CD1c-positive myeloid dendritic cell (primary cell): ENCODE measurements at regions not wholly inside any gene's neighbourhood (a gene's known extent, or its start where the extent isn't known, plus 50 kb on each side); places are given as distances from the start of the nearest gene placed in this dataset.

Experiments used
- DNase-seq: peaks from one replicate; pipeline ENCODE4 v3.0.0-alpha.2; 2016; ENCODE audit errors: extremely low spot score

DNA sequence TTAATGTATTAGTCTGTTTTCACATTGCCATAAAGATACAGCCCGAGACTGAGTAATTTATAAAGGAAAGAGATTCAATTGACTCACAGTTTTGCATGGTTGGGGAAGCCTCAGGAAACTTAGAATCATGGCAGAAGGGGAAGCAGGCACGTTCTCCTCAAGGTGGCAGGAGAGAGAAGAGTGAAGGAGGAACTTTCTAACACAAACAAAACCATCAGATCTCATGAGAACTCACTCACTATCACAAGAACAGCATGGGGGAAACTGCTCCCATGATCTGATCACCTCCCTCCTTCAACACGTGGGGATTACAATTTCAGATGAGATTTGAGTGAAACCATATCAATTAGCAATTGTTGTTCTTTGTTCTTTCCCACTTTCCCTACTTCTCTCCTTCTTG is 689.0 kb upstream of the SLITRK1 start:
- DNase-seq: no peak

DNA sequence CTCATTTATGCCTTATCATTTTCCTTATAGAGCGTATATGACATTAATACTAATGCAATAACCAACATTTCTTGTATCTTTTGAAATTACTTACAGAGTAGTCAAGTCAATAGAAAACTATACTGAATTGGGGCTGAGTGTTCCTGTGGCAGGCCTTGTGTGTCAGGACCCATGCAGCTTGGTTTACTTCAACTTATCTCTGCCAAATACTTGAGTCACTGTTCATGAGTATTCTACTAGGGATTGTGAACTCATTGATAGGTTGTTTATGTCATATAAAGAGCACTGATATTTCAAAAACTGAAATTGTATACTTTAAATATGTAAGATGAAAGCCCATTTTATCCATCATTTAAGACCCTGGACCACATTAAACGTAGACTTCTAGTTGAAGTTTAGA is 688.6 kb upstream of the SLITRK1 start:
- DNase-seq: no peak

GRCh38 chr13:84569366-84569765 is 687.1 kb upstream of the SLITRK1 start:
- no peak for DNase-seq

DNA sequence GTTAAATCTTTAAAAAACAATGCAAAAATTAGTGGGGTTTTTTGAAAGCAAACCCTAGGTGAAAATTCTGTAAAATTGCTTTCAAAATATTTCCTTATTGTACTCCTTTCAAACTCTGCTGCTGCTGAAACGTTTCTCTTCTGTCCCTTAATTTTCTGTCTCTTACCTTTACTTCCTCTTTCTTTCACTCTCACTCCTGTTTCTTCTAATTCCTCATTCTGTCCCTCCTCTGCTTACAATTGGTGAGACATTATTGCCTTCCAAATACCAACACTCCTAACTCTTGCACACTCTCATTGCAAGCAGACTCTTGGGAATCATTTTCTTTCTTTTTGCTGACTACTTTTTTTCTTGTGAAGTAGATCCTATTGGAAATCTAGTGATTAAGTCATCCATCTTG is 685.6 kb upstream of the SLITRK1 start:
- no peak for DNase-seq

- no peak for DNase-seq
Observed at GRCh38 chr13:84566780-84567179, 684.5 kb upstream of the SLITRK1 start.

- no peak for DNase-seq
Observed at GRCh38 chr13:84563611-84564010, 681.3 kb upstream of the SLITRK1 start.

DNA sequence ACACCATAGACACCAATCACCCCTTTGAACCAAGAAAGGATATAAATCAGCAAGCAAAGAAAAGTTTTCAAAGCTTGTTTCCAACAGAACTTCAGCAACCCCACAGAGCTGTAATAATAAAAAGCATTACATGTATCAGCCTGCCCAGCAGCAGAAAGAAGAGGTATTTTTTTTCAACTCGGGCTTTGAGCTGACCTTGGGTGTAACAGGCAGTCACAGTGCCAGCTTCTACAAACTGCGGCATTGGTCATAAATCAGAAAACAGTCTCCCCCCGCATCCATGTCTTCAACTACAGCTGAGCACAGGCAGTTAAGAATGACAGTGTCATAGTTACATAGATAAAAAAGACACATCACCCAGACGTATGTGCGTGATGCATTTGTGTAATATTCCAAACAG is 671.0 kb upstream of the SLITRK1 start:
- DNase-seq: no peak

- DNase-seq: no peak
Observed at GRCh38 chr13:84543962-84544361, 661.7 kb upstream of the SLITRK1 start.

DNA sequence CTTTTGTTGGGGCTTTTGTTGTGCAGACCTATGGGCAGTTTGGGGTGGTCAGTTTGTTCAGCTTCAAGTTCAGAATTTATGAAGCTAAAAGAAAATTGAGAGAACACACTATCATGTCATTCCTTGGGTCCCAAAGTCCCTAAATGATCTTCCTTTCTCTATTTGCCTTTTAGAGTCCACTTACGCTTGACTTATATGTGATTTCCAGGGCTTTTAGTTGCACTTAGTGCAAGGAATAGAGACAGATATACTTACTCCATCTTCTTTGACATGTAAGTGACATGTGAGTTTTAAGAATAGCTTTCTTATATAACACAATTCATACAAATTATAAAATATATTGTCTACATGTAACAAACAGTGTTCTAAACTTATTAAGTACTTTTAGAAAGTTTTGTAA is 660.1 kb upstream of the SLITRK1 start:
- no peak for DNase-seq

DNA sequence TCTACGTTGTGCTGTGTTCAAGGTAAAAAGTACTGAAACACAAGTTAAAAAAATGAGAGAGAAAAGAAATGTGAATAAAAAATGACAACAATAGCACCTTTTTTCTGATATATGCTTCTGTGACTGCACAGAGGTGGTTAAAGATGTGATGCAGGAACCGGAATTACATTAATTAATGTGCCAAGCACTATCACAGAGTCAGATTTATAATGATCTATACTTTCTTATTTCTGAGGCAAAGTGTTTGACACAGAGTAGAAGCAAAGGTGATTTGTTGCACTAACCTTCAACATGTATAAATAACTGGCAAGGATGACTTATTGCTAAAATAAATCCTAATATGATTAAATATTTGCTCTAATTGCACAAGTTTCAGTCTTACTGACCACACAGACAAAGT is 654.6 kb upstream of the SLITRK1 start:
- DNase-seq: no peak

DNA sequence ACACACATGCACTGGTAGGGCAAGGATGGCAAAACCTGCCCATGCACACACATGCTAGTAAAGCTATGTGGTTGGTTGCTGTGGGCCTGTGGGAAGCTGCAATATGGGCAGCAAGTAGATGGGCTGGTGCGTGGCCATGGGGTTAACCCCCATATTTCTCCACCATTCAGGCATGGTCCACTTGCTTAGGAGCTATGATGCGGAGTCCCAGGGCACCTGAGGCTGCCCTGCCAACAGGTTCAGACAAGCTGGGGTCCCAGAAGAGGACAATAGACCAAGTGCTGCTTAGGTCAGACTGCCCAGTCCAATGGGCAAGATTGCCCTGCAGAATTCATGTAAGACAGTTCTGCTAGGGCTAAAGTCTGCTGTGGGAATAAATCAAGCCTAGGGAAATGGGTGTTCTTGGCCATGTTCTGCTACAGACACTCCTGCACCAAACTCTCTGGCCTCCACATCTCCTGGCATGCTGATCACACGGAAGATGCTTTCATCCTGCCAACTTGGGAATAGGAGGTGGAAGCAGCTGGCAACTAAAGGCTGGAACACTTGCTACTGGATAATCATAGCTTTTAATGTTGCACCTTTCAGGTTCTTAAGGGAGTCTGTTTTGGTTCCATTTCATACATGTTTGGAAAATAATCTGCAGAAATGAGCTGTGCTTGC is 646.3 kb upstream of the SLITRK1 start:
- DNase-seq: no peak

DNA sequence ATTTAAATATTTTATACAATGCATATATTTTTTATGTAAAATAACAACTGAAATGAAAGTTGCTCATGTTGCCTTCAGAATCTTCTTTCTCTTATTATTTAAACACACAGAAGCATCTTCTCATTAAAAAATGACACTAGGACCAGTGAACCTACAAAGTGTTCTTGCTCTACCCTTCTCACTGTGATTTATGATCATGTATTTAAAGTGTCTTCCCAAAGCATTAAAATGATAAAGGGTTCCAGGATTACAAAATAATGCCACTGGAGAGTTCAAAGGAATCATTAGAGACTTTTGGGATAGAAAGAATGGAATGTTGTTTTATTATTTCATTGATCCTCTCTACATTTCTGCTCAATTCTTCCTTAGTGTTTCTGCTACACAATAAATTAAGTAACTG is 643.6 kb upstream of the SLITRK1 start:
- no peak for DNase-seq

- no peak for DNase-seq
Observed at GRCh38 chr13:84524586-84524985, 642.3 kb upstream of the SLITRK1 start.

- DNase-seq: no peak
Observed at GRCh38 chr13:84500016-84500415, 617.7 kb upstream of the SLITRK1 start.

- DNase-seq: no peak
Observed at GRCh38 chr13:84497613-84498012, 615.3 kb upstream of the SLITRK1 start.

DNA sequence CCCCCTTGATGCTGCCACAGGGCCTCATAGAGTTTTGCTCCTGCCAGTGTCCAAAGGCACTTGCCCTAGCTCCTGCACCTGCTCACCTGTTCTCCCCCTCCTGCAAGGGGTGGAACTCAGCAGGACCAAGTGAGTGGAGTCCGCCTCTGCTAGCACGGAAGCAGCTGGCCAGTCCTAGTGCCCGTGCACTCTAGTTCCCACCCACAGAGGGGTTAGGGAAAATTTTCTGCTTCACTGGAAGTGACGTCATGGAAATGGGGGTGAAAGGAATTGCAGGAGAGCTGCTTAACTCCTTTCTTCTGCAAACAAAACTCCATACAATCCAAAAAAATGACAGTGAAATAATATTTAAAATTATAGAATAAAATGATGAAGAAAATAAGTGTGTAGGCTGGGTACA is 609.7 kb upstream of the SLITRK1 start:
- DNase-seq: no peak

DNA sequence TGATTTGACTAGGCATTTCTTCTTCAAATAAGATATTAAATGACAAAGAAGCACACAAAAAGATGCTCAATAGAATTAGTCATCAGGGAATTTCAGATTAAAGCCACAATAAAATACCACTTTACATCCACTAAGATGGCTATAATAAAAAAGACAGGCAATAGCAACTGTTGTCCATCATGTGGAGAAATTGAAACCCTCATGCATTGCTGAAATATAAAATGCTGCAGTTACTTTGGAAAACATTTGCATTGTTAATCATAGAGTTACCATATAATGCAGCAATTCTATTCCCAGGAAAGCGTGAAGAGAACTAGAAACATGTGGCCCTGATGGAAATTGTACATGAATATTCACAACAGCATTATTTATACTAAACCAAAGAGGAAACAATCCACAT is 605.5 kb upstream of the SLITRK1 start:
- DNase-seq: no peak

DNA sequence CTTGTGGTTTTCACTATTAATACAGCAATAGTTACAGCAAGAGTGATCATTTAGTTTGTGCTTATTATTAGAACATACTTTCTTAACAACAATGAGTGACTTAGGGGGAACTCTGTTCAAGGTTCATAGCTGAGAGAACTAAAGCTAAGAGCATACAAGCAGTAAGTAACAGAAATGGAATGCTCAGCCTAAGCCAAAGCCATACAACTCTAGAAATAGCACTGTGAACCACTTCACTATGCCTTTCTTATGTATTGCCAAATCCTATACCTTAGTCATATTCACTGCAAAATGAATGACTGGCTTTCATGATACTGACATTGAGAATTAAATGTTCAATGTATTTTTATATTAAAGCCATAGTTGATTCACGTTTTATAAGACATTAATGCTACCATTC is 599.7 kb upstream of the SLITRK1 start:
- DNase-seq: no peak

DNA sequence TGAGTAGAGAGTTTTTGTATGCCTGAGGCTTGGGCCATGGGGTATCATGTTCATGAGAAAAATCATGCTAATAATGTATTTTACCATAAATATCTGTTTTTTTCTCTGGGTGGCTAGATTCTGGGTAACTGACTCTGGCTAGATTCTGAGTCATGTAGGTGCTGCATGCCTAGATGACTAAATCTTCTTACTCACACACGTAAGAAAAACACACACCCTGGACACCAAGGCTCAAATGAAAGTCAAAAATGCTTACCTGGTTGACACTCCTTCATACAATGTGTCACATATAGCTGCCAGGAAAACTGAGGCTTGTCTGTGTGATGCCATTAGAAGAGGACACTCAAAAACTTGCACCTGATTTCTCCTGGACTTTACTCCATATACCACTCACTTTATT is 597.4 kb upstream of the SLITRK1 start:
- DNase-seq: no peak

- no peak for DNase-seq
Observed at GRCh38 chr13:84470528-84470927, 588.3 kb upstream of the SLITRK1 start.

DNA sequence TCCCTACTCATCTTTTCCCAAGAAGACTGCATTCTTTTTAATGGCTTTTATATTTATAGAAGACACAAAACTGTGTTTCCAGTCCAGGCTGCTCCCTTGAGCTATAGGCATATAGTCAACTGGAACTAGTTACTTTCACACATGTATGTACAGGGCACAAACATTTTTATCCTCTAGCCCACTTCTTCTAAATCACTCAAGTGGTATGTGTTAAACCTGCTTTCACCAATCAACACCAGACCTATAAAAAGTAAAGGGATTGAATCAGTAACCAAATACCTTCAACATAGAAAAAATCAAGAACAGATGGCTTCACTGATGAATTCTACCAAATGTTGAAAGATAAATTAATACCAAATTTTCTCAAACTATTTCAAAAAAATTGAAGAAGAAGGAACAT is 584.2 kb upstream of the SLITRK1 start:
- no peak for DNase-seq

GRCh38 chr13:84460989-84461388 is 578.7 kb upstream of the SLITRK1 start:
- DNase-seq: no peak

DNA sequence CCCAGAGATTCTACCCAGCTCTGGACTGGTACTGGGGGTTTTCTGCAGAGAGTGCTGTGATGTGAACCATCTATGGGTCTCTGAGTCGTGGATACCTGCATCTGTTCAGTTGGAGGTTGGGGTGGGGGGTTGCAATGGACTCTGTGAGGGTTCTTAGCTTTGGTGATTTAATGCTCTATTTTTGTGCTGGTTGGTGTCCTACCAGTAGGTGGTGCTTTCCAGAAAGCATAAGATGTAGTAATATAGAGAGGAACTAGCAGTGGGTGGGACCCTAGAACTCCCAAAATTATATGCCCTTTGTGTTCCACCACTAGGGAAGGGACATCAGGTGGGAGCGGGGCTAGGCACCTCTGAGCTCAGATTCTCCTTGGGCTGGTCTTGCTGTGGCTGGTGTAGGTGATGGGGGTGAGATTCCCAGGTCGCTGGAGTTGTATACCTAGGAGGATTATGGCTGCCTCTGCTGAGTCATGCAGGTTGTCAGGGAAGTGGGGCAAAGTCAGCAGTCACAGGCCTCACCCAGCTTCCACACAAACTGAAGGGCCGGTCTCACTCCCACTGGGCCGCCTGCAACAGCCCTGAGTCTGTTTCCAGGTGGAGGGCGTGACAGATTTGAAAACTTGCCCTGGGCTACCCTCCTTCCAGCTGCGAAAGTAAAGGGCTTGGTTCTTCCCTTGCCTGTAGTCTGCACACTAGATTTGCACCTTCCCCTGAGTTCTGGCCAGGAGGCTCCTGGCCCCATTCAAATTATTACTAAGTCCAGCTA is 573.0 kb upstream of the SLITRK1 start:
- no peak for DNase-seq

DNA sequence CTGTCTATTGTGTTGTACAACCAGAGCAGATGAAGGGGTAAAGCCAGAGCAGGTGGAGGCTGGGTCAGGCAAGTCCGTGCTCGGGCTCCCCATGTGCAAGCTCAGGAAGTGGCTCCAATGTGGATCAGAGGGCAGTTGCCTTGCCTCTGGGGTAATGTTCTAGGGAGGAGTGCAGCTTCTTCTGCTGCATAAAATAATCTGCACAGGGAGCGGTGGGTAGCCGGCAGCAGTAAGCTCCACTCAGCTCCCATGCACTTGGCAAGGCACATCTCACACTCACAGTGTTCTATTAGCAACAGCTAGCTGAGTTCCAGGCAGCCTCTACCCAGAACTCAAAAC is 565.3 kb upstream of the SLITRK1 start:
- no peak for DNase-seq
